AG04450 (cell line): ENCODE measurements at regions not wholly inside any gene's neighbourhood (a gene's known extent, or its start where the extent isn't known, plus 50 kb on each side); places are given as distances from the start of the nearest gene placed in this dataset.

Experiments used
- CTCF ChIA-PET: fragments of 300-600, 350-600 bp; formaldehyde crosslinking; extraction: SDS; loops from one replicate; lab custom pipeline; 2022; ENCODE audit warnings: antibody characterized with exemption, inconsistent platforms; lab: Charles Lee
- POLR2A ChIA-PET: fragments of 350-600 bp; formaldehyde crosslinking; extraction: SDS; loops from one replicate; lab custom pipeline; 2021; ENCODE audit warnings: antibody characterized with exemption, inconsistent platforms; lab: Yijun Ruan, JAX
- DNase-seq: peaks from one replicate; pipeline ENCODE4 v3.0.0-alpha.2; 2011; ENCODE audit warnings: low read depth, low spot score
- H3K27ac ChIP-seq: one replicate; pipeline ENCODE4 v1.5.1; 2012; ENCODE audit warnings: low read depth, low read length, control low read depth
- H3K27me3 ChIP-seq: one replicate; pipeline ENCODE4 v1.6.0; 2012; ENCODE audit warnings: low read length; ENCODE audit not compliant: control insufficient read depth, insufficient read depth
- H3K4me3 ChIP-seq: 2 replicates; pipeline ENCODE4 v1.5.1; 2011; ENCODE audit warnings: mild to moderate bottlenecking, low read depth, low read length, control low read depth
- H3K9me3 ChIP-seq: 2 replicates; pipeline ENCODE4 v1.5.1; 2012; ENCODE audit warnings: low read length; ENCODE audit not compliant: control insufficient read depth, insufficient read depth
- CTCF ChIP-seq: IDR thresholded peaks from 2 replicates; pipeline ENCODE4 v1.5.1; 2011; ENCODE audit warnings: low read depth, low read length, control low read depth, inconsistent platforms

GRCh38 chr20:50293284-50294139 is 102.9 kb downstream of the CEBPB start:
- Histone ChIP-seq H3K9me3 (peaks cover 3% of the 10 kb centered on the region; the same call in 1 of the 2 replicates), H3K27ac (peak overlapping the region; percentile 95), H3K27me3 (no peaks in the 10 kb centered on the region), H3K4me3 (no peak overlapping the region)
- ChIA-PET POLR2A (interaction anchor here (0.7 to 1.8 kb wide), 2 partner anchors 12 to 103 kb away, joined by 5 to 10 read pairs; partner anchors contain the start of gene CEBPB), CTCF (interaction anchor here (0.7 kb wide), 1 partner anchor 13 kb away, joined by 4 read pairs; no protein-coding TSS in a partner anchor)
- DNase-seq: no peak
- TF ChIP-seq CTCF: no peak

- no peak for TF ChIP-seq CTCF
- CTCF ChIA-PET: no interaction called here
- H3K27ac ChIP-seq: peak overlapping the region; percentile 39
Observed at GRCh38 chr20:50294164-50295088, 103.8 kb downstream of the CEBPB start.

GRCh38 chr20:50295345-50295744 is 104.7 kb downstream of the CEBPB start:
- no peak for DNase-seq
- Histone ChIP-seq H3K4me3 (no peak overlapping the region), H3K9me3 (peaks cover 3% of the 10 kb centered on the region; the same call in 1 of the 2 replicates), H3K27ac (no peak overlapping the region), H3K27me3 (no peaks in the 10 kb centered on the region)
- POLR2A ChIA-PET: interaction anchor here (1.4 kb wide), 1 partner anchor 10 kb away, joined by 4 read pairs; no protein-coding TSS in a partner anchor
- TF ChIP-seq CTCF: no peak
- CTCF ChIA-PET: no interaction called here

More at GRCh38 chr20:50294164-50295088, 103.8 kb downstream of the CEBPB start:
- POLR2A ChIA-PET: no interaction called here
- Histone ChIP-seq H3K9me3 (peaks cover 3% of the 10 kb centered on the region; the same call in 1 of the 2 replicates), H3K27me3 (no peaks in the 10 kb centered on the region), H3K4me3 (no peak overlapping the region)
- DNase-seq: no peak

- no peak for TF ChIP-seq CTCF
- H3K4me3 ChIP-seq: no peak overlapping the region
- CTCF ChIA-PET: interaction anchor here (0.5 kb wide), 1 partner anchor 109 kb away, joined by 4 read pairs; no protein-coding TSS in a partner anchor
Observed at GRCh38 chr20:50295762-50296449, 105.3 kb downstream of the CEBPB start.

More at GRCh38 chr20:50295762-50296449, 105.3 kb downstream of the CEBPB start:
- no peaks in the 10 kb centered on the region for H3K27me3 ChIP-seq
- H3K27ac ChIP-seq: peak overlapping the region; percentile 21
- POLR2A ChIA-PET: interaction anchor here (0.6 to 1.4 kb wide), 2 partner anchors 9 to 39 kb away, joined by 3 to 4 read pairs; no protein-coding TSS in a partner anchor
- H3K9me3 ChIP-seq: peaks cover 3% of the 10 kb centered on the region; the same call in 1 of the 2 replicates
- DNase-seq: no peak
